HS-5 (cell line): ENCODE measurements at regions not wholly inside any gene's neighbourhood (a gene's known extent, or its start where the extent isn't known, plus 50 kb on each side); places are given as distances from the start of the nearest gene placed in this dataset.
"Not testable (repeated sequence)": the region's sequence is repeated elsewhere in the genome, so short reads cannot be mapped to it uniquely, and the experiment has no call there.

Source experiments
- DNase-seq: peaks from one replicate; pipeline ENCODE4 v3.0.0-alpha.2; 2012; ENCODE audit warnings: low read depth

- no peak for DNase-seq
Measured at GRCh38 chr15:81899730-81900129, 146.1 kb downstream of the MEX3B start.

DNA sequence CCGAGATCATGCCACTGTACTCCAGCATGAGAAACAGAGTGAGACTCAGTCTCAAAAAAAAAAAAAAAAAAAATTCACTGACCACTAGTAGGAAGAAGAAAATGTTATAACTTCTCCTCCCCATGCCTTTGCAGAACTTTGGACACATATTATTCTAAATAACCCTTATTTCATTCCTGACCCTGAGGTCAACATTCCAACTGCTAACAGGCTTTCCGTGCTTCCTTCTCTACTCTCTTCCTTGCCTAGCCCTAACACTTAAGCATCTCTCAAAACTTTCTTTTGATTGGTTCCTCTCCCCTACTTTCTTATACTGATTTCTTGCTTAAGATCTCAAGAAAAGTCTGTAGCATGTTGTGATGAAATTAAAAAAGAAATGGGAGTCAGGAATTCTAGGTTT, 146.8 kb downstream of the MEX3B start:
- no peak for DNase-seq

DNA sequence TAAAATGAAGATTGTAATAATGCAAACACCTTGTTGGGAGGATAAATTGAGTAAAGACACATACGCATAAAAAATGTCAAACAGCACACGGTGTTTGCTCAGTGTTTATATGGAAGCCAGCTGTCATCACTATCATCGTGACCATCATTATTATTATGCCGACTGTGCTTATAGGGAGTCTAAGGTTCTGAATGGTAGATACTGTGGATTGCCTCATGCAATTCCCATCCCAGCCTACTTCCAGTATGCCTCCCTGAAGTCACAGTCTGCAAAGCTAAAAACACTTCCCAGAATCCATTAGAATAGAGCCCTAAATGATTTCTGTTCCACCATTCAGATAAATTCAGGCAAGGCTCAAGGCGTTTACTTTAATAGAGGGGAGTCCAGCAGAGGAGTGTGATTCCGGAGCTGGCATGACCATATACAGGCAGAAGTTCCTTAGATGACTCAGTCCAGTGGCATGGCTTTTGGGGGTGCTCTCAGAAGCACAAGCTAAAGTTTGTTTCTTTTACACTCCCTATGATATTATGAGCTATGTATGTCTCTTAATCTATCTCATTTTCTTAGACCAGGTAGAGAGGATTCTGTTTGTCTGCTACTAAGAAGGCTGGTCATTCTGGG, 148.7 kb downstream of the MEX3B start:
- DNase-seq: peak; percentile 19

DNA sequence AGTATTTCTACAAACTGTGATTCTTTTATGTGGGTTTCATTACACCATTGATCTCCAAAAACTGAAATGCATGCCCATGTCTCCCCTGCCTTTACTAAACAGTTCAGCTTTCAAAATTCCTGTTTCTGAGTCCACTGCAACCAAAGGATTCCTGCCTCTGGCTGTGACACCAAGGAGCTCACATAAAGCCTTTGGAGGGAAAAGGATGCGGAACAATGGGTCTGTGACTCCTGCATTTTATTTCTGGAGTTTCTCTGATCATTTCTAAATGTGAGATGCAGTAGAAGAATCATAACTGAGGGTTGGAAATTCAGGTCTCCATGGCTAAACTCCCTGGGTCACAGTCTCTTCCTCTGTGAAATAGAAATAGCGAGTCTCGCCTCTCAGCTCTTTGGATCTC, 149.5 kb downstream of the MEX3B start:
- DNase-seq: no peak

DNA sequence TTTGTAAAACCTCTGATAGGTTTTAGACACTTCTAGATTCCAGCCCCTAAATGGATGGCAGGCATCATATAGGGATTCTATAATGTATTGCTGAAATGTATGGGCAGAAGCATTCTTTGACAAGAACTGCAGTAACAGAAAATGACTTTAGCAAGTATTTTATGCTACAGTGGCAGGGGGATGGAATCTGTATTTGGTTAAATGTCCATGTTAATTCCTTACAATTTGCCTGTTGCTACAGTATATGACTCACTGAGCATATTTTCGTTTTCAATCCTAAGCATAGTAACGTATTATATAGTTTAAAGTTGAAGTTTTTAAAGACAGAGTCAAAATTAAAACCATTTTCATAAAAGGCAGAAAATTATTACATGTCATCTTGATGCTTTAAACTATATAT, 150.1 kb downstream of the MEX3B start:
- DNase-seq: no peak

GRCh38 chr15:81894061-81894460, 151.8 kb downstream of the MEX3B start:
- DNase-seq: no peak

DNA sequence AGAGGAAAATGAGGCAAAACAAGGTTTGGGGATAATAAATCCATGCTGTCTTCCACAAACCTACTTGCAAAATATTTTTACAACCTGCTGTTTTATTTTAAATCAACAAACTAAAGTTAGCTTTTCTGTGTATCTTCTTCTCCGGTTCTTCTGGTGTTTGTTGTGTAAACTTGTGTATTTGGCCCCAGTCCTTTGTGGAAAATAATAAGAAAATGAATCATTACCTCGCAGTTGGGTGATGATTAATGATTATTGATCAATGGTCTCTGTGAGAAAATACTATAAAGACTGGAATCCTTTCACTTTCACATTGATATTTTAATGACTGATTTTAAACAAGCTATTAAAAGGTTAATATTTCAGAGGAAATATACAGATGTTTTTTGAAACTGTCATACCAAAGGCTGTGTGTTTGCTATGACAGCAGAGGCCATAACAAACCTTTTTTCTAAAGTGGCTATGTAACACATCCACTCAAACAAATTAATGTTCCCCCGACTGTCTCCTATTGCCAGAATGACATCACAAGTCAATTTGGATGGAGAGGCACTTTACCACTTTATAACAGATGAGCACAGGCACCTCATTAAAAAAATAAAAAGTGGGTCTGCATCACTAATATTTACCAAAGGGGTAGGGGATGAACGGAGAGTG, 152.5 kb downstream of the MEX3B start:
- DNase-seq: no peak

DNA sequence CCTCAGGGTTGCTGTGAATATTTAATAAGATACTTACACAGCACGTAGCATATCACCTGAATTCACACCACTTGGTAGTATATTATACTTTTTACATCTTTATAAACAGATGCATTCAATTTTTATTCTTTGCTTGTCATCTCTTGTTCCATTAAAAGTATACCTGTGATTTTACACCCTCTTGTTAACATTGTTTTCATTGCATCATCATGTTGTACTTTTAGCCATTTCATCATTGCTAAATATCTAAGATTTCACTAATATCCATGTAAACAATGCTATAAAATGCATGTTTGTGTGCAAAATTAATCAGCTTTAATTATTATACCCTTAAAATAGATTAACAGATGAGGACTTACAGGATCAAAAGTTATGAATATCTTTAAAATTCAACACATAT, 155.3 kb downstream of the MEX3B start:
- no peak for DNase-seq

DNA sequence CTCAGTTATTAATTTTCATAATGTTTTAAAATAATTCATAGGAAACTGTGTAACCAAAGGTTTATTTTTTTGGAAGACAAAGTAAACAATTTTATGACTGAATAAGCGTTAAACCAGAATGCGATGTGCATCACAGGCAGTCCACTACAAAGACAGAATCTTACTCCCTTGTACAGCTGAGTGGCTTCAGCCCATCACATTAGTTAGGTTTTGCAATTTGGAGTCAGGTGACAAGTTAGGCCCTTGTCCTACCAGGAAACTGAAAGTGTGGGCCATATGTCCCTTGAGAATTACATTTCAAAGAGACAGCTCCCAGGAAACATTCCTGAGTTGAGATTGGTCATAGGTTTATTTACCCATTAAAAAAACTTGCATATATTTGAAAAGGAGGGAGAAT, 156.3 kb downstream of the MEX3B start:
- no peak for DNase-seq

GRCh38 chr15:81888748-81889484, 156.9 kb downstream of the MEX3B start:
- DNase-seq: no peak

GRCh38 chr15:81887912-81888311, 157.9 kb downstream of the MEX3B start:
- DNase-seq: peak; percentile 26

GRCh38 chr15:81887188-81887587, 158.6 kb downstream of the MEX3B start:
- not testable (repeated sequence) for DNase-seq

- no peak for DNase-seq
Measured at GRCh38 chr15:81886591-81886990, 159.2 kb downstream of the MEX3B start.

GRCh38 chr15:81886080-81886479, 159.7 kb downstream of the MEX3B start:
- no peak for DNase-seq

- DNase-seq: no peak
Measured at GRCh38 chr15:81885135-81885534, 160.7 kb downstream of the MEX3B start.

DNA sequence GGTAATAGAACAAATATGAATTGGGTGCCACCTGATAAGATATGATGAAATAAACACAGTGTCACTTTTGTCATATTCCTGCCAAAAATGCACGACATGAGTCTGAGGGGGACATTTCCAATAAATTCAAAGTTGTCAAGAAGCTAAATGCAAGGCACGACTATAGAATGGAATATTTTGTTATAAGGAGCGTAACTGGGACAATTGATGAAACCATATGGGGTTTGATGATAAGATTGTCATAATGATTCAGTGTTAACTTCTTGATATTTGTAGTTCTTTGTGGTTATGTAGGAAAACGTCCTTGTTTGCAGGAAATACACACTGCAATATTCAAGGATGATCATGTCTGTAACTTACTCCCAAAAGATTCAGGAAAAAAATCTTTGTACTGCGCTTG, 163.3 kb downstream of the MEX3B start:
- DNase-seq: no peak

DNA sequence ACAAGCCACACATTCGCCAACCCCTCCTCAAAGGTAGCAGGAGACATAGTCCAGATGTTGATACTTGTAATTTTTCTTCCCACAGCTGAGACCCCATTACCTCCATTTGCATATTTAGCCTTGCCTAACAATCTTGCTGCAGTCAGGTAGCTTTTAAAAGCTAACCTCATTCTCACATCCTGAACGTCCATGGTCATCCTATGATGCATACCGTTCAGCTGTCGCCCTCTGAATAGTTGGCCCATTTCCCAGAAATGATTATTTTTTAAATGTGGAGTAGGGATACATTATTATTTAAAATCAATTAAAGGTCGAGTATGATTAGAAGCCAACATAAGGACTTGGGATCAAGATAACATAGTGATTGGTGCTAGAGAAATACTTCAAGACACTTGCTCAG, 165.0 kb downstream of the MEX3B start:
- no peak for DNase-seq

GRCh38 chr15:81880314-81880713, 165.5 kb downstream of the MEX3B start:
- no peak for DNase-seq

- DNase-seq: not testable (repeated sequence)
Measured at GRCh38 chr15:81875717-81876116, 170.1 kb downstream of the MEX3B start.

DNA sequence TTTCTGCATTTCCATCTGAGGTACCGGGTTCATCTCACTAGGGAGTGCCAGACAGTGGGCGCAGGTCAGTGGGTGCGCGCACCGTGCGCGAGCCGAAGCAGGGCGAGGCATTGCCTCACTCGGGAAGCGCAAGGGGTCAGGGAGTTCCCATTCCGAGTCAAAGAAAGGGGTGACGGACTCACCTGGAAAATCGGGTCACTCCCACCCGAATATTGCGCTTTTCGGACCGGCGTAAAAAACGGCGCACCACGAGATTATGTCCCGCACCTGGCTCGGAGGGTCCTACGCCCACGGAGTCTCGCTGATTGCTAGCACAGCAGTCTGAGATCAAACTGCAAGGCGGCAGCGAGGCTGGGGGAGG, 175.1 kb downstream of the MEX3B start:
- DNase-seq: not testable (repeated sequence)

DNA sequence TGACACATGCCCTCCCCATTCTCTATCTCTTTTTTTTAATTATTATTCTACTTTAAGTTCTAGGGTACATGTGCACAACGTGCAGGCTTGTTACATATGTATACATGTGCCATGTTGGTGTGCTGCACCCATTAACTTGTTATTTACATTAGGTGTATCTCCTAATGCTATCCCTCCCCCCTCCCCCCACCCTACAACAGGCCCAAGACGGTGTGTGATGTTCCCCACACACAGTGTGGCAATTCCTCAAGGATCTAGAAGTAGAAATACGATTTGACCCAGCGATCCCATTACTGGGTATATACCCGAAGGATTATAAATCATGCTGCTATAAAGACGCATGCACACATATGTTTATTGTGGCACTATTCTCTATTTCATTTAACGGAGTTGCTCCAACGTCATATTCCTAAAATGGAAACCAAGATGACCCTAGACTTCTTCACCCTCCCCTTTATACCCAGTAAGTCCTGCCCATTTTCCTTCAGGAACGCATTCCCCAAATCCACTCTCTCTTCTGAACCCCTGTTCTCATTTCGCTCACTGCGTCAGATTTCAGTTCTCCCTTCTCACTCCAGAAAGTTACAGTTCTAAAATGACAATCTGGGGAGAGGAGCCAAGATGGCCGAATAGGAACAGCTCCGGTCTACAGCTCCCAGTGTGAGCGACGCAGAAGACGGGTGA, 175.6 kb downstream of the MEX3B start:
- DNase-seq: not testable (repeated sequence)

- no peak for DNase-seq
Measured at GRCh38 chr15:81869161-81869954, 176.5 kb downstream of the MEX3B start.
